ENCODE measurements at regions not wholly inside any gene's neighbourhood (a gene's known extent, or its start where the extent isn't known, plus 50 kb on each side); places are given as distances from the start of the nearest gene placed in this dataset.

DNA sequence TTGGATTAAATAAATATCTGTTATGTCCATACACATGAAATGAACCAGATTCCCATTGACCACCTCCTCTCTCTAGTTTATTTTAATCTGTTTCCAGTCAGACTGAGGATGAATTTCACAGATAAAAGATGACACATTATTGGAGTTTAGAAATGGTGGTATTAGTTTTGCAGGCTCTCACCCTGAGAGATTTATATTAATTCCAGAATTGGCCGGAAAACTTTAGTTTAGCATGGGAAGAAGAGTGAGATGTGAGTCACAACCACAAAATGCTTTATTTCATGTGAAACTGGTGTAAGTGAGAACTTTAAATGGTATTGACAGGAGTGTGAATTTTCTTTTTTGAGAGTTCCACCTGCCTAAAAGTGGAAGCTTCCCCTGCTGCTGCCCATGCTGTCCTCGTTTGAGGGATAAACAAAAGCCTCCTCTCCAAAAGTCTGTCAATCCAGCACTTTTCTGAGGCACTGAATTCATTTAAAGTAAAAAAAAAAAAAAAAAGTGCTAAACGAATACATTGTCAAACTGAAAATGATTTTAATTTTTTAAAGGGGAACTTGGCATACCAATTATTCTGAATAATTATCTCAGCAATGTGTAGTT lies 65.1 kb upstream of the EPHA3 start:
- peak in 2 of 3 donors; percentile 7 to 24 for DNase-seq

DNA sequence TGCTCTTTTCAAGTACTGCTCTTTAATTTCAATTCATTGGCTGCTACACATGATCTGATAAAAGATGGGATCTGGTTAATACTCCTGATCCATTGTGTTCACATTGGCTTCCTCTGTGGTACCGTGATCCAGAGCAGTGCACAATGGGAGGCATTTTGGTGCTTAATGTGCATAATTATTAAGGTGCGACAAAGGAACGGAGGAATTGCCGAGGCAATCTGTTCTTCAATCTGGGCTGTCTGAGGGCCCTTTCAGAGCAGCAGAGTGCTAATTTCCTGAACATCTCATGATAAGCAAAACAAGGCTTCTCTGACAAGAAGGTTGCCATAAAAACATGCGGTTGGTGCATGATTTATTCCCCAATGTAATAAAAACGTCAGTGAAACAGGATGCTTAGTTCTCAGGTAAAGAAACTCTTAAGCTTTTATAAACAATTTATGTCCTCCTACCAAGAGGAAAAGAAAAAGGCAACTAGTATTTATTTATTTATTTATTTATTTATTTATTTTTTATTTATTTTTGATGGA lies 64.0 kb upstream of the EPHA3 start:
- no peak for DNase-seq

DNA sequence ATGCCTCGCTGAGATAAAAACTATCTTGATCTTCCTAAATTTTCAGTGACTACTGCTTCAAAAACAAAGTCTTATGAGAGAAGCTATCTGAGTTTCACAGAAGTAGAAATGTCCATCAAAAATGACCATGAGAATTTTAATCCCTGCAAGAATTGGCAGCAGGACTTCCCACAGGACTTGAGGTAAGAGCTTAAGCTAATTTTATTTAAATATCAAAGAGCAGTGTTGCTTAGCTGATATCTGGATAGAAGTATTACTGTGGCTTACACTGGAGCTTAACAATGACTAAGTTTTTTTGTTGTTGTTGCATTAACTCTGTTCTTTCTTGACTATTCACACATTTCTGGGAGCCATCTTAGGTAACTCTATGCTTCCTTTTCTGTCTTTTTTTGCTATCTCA lies 60.8 kb upstream of the EPHA3 start:
- DNase-seq: no peak

DNA sequence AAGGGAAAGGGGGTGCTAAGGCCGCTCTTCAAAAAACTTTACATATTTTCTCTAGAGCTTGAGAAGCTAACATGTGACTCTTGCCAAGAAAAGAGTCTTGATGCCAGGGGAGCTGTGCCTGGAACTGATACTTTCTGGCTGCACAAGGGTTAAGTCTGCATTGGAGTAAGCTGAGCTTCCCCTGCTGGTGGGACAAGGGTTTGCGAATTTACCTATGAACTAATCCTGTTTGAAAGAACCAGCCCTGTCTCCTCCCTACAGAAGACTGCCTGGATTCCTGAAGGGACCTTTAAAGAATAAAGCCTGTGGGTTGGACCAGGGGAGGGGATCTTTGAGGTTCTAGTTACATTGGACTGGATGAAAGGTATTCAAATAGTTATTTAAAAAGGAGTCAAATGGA lies 58.3 kb upstream of the EPHA3 start:
- no peak for DNase-seq

DNA sequence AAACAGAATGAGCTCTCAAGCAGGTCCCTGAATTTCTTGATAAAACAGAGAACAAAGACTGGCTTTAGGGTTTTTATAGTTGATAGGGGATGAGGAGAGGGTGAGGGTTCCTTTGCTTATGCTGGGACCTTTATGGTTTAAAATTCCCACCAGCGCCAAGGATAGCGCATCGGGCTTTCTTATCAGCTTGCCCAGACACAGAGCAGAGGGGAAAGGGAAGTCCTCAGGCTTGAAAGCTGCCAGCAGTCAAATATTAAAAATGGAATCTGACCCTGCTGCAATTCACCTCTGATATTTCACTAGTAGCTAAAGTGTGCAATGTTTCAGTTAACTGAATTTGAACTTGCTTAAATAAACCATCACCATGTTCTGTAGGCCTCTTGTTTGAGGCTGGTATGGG lies 55.0 kb upstream of the EPHA3 start:
- no peak for DNase-seq

DNA sequence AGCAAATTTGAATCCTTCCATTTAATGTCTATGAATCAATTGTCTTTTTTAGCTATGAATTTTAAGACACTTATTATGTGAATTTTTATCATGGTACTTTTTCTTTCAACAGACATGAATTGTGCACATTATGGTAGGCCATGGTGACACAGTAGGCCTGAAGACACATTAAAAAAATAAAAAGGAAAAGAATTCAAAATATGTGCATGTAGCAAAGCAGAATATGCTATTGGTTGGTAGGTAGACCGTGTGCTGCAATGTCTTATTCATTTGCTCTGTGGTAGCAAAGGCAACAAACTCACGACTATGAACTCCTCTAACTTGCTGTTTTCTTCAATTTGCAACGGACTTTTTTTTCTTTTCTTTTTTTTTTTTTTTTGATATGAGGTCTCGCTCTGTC lies 50.0 kb upstream of the EPHA3 start:
- no peak for DNase-seq
